GM19328 (cell line): ENCODE measurements at regions not wholly inside any gene's neighbourhood (a gene's known extent, or its start where the extent isn't known, plus 50 kb on each side); places are given as distances from the start of the nearest gene placed in this dataset.

ENCODE experiments used
- ATAC-seq: cut with Tn5 transposase; IDR thresholded peaks from one replicate; pipeline ENCODE4 v1.9.1; 2021; ENCODE audit warnings: mild to moderate bottlenecking, moderate library complexity; ENCODE audit not compliant: unreplicated experiment

- ATAC-seq: no peak
Measured at GRCh38 chr21:15149600-15150224, 84.9 kb upstream of the NRIP1 start.

- no peak for ATAC-seq
Measured at GRCh38 chr21:15151385-15152103, 86.7 kb upstream of the NRIP1 start.

GRCh38 chr21:15152591-15152990, 87.8 kb upstream of the NRIP1 start:
- no peak for ATAC-seq

GRCh38 chr21:15159382-15160020, 94.7 kb upstream of the NRIP1 start:
- ATAC-seq: no peak

- ATAC-seq: no peak
Measured at GRCh38 chr21:15160136-15160535, 95.3 kb upstream of the NRIP1 start.

- no peak for ATAC-seq
Measured at GRCh38 chr21:15162921-15163320, 98.1 kb upstream of the NRIP1 start.

GRCh38 chr21:15164273-15164672, 99.5 kb upstream of the NRIP1 start:
- no peak for ATAC-seq

- ATAC-seq: no peak
Measured at GRCh38 chr21:15164678-15165303, 100.0 kb upstream of the NRIP1 start.

- no peak for ATAC-seq
Measured at GRCh38 chr21:15170614-15171013, 105.8 kb upstream of the NRIP1 start.

- no peak for ATAC-seq
Measured at GRCh38 chr21:15171546-15171945, 106.7 kb upstream of the NRIP1 start.

GRCh38 chr21:15172963-15173362, 108.2 kb upstream of the NRIP1 start:
- ATAC-seq: no peak

GRCh38 chr21:15174923-15175322, 110.1 kb upstream of the NRIP1 start:
- ATAC-seq: no peak

- ATAC-seq: no peak
Measured at GRCh38 chr21:15182731-15183130, 117.9 kb upstream of the NRIP1 start.

- no peak for ATAC-seq
Measured at GRCh38 chr21:15183813-15184257, 119.0 kb upstream of the NRIP1 start.

- no peak for ATAC-seq
Measured at GRCh38 chr21:15190412-15190811, 125.6 kb upstream of the NRIP1 start.

GRCh38 chr21:15190837-15191236, 126.0 kb upstream of the NRIP1 start:
- no peak for ATAC-seq

GRCh38 chr21:15191342-15191741, 126.5 kb upstream of the NRIP1 start:
- ATAC-seq: no peak

- no peak for ATAC-seq
Measured at GRCh38 chr21:15192243-15192642, 127.4 kb upstream of the NRIP1 start.

- no peak for ATAC-seq
Measured at GRCh38 chr21:15193937-15194336, 129.1 kb upstream of the NRIP1 start.

GRCh38 chr21:15195104-15195503, 130.3 kb upstream of the NRIP1 start:
- no peak for ATAC-seq

- no peak for ATAC-seq
Measured at GRCh38 chr21:15195768-15196167, 131.0 kb upstream of the NRIP1 start.

- ATAC-seq: no peak
Measured at GRCh38 chr21:15197696-15198095, 132.9 kb upstream of the NRIP1 start.
